H1 (cell line): ENCODE measurements at regions not wholly inside any gene's neighbourhood (a gene's known extent, or its start where the extent isn't known, plus 50 kb on each side); places are given as distances from the start of the nearest gene placed in this dataset.

Experiments
- KDM1A ChIP-seq: fragments of 200-600, 300-600 bp; sonication (generic); IDR thresholded peaks from 2 replicates; pipeline ENCODE4 v1.7.1; 2016; ENCODE audit warnings: mild to moderate bottlenecking, low read length, borderline replicate concordance
- SRF ChIP-seq: IDR thresholded peaks from 2 replicates; pipeline ENCODE4 v1.6.1; 2011; ENCODE audit warnings: mild to moderate bottlenecking, low read depth, low read length, moderate library complexity
- TEAD4 ChIP-seq: IDR thresholded peaks from 2 replicates; pipeline ENCODE4 v1.6.1; 2012; ENCODE audit warnings: low read depth, low read length, inconsistent platforms, mixed read lengths
- TF ChIP-seq, protein P1 (sequence below): IDR thresholded peaks from 2 replicates; pipeline ENCODE4 v1.6.1; 2012; ENCODE audit warnings: inconsistent platforms

- TF ChIP-seq TEAD4 (no peak), SRF (no peak), KDM1A (no peak)
- TF ChIP-seq, protein P1, sequence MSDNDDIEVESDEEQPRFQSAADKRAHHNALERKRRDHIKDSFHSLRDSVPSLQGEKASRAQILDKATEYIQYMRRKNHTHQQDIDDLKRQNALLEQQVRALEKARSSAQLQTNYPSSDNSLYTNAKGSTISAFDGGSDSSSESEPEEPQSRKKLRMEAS: no peak
Observed at GRCh38 chr1:181364801-181365200, 118.5 kb upstream of the CACNA1E start (continued).
